Erythroblast (primary cell): ENCODE measurements at regions not wholly inside any gene's neighbourhood (a gene's known extent, or its start where the extent isn't known, plus 50 kb on each side); places are given as distances from the start of the nearest gene placed in this dataset.

Source experiments
- GATA1 ChIP-seq: IDR thresholded peaks from 2 replicates; pipeline ENCODE4 v1.6.1; 2011; ENCODE audit warnings: low read depth, mild to moderate bottlenecking, control low read depth, low read length, moderate library complexity
- POLR2A ChIP-seq: IDR thresholded peaks from 2 replicates; pipeline ENCODE4 v1.6.1; 2011; ENCODE audit warnings: mild to moderate bottlenecking, low read length

DNA sequence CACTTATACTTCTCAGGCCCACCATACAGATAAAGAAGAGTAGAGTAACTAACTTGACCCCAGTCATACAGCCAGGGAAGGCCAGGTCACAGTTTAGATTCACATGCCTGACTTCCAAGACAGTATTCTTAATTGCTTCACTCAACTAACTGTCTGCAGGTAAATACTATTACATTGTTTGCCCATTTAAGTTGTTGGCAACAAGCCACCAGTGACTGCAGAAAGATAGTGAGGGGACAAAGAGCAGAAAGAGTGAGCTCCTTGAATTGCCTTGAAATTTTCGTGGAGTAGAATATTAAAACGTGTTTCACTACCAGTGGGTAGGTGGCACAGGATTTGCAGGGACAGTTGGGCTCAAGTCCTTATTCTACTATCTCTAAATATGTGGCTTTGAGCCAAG lies 146.3 kb upstream of the RMST start:
- TF ChIP-seq POLR2A, result no peak
- no peak for TF ChIP-seq GATA1
